BLaER1 treated with 17β-estradiol and CSF1 and Interleukin-3, amounts not matched to agents 10 nM and 100 nM (cell line): ENCODE measurements at regions not wholly inside any gene's neighbourhood (a gene's known extent, or its start where the extent isn't known, plus 50 kb on each side); places are given as distances from the start of the nearest gene placed in this dataset.
"Not testable (repeated sequence)": the region's sequence is repeated elsewhere in the genome, so short reads cannot be mapped to it uniquely, and the experiment has no call there.

ENCODE experiments used
- H3K27ac ChIP-seq, 11 experiments: shearing (Covaris generic); formaldehyde crosslinking; 2 replicates each; pipeline ENCODE4 v1.8.1; 2022
- H3K27me3 ChIP-seq, 11 experiments: shearing (Covaris generic); formaldehyde crosslinking; 2 replicates each; pipeline ENCODE4 v1.8.1; 2022
- H3K36me3 ChIP-seq, 11 experiments: shearing (Covaris generic); formaldehyde crosslinking; 2 replicates each; pipeline ENCODE4 v1.8.1; 2022
- H3K4me1 ChIP-seq, 10 experiments: shearing (Covaris generic); formaldehyde crosslinking; 2 replicates each; pipeline ENCODE4 v1.8.1; 2022
- H3K4me2 ChIP-seq, 11 experiments: shearing (Covaris generic); formaldehyde crosslinking; 2 replicates each; pipeline ENCODE4 v1.8.1; 2022
- H3K4me3 ChIP-seq, 10 experiments: shearing (Covaris generic); formaldehyde crosslinking; 2 replicates each; pipeline ENCODE4 v1.8.1; 2022
- H3K9ac ChIP-seq, 11 experiments: shearing (Covaris generic); formaldehyde crosslinking; 2 replicates each; pipeline ENCODE4 v1.8.1; 2022
- H3K9me3 ChIP-seq, 11 experiments: shearing (Covaris generic); formaldehyde crosslinking; replicated peaks in 1 of 11; 2 replicates each; pipeline ENCODE4 v1.8.1; 2022
- H4K20me1 ChIP-seq, 11 experiments: shearing (Covaris generic); formaldehyde crosslinking; 2 replicates each; pipeline ENCODE4 v1.8.1; 2022
- Cebpa-rat ChIP-seq, 11 experiments: shearing (Covaris generic); IDR thresholded peaks; 2 replicates each; pipeline ENCODE4 v1.8.1; 2022

- H3K9me3 ChIP-seq = no peaks in the 10 kb centered on the region; a peak in 1 of 22 replicates
- no peaks in the 10 kb centered on the region for H3K4me1 ChIP-seq
- H3K27ac ChIP-seq = no peak overlapping the region
- peaks cover 67 to 96% (median 91%) of the 10 kb centered on the region in 11 experiments for H3K27me3 ChIP-seq
- H3K9ac ChIP-seq = no peak overlapping the region
- TF ChIP-seq Cebpa-rat (IDR thresholded peaks at IDR 0.05) = no peak
- no peak overlapping the region for H3K4me2 ChIP-seq
- H3K4me3 ChIP-seq = no peak overlapping the region
- no peaks in the 10 kb centered on the region; a peak in 1 of 22 replicates for H4K20me1 ChIP-seq
- H3K36me3 ChIP-seq = no peaks in the 10 kb centered on the region
Observed at GRCh38 chrX:95945528-95945927, 739.1 kb upstream of the DIAPH2 start.

- Histone ChIP-seq H3K9ac (no peak overlapping the region), H3K9me3 (no peaks in the 10 kb centered on the region), H3K36me3 (no peaks in the 10 kb centered on the region), H3K4me2 (no peak overlapping the region), H3K27ac (no peak overlapping the region), H3K4me1 (no peaks in the 10 kb centered on the region), H4K20me1 (no peaks in the 10 kb centered on the region; a peak in 1 of 22 replicates), H3K27me3 (peaks cover 66 to 94% (median 87%) of the 10 kb centered on the region in 11 experiments), H3K4me3 (no peak overlapping the region)
- no peak for TF ChIP-seq Cebpa-rat (IDR thresholded peaks at IDR 0.05)
Observed at GRCh38 chrX:95949588-95949987, 735.1 kb upstream of the DIAPH2 start.

GRCh38 chrX:95950679-95951078, 734.0 kb upstream of the DIAPH2 start:
- H4K20me1 ChIP-seq = no peaks in the 10 kb centered on the region; a peak in 1 of 22 replicates
- TF ChIP-seq Cebpa-rat (IDR thresholded peaks at IDR 0.05) = no peak
- peaks cover 69 to 95% (median 87%) of the 10 kb centered on the region in 11 experiments for H3K27me3 ChIP-seq
- H3K4me1 ChIP-seq = no peaks in the 10 kb centered on the region
- no peak overlapping the region for H3K27ac ChIP-seq
- no peak overlapping the region for H3K9ac ChIP-seq
- H3K4me3 ChIP-seq = no peak overlapping the region
- H3K4me2 ChIP-seq = no peak overlapping the region
- no peaks in the 10 kb centered on the region for H3K9me3 ChIP-seq
- no peaks in the 10 kb centered on the region for H3K36me3 ChIP-seq

GRCh38 chrX:95953564-95953963, 731.1 kb upstream of the DIAPH2 start:
- peaks cover 61 to 100% (median 90%) of the 10 kb centered on the region in 11 experiments for H3K27me3 ChIP-seq
- H4K20me1 ChIP-seq = no peaks in the 10 kb centered on the region
- H3K9me3 ChIP-seq = peaks cover 9 to 19% (median 12%) of the 10 kb centered on the region in 11 experiments; a peak in 18 of 22 replicates
- no peak overlapping the region for H3K9ac ChIP-seq
- no peaks in the 10 kb centered on the region for H3K4me1 ChIP-seq
- no peaks in the 10 kb centered on the region for H3K36me3 ChIP-seq
- H3K27ac ChIP-seq = no peak overlapping the region
- H3K4me3 ChIP-seq = no peak overlapping the region
- TF ChIP-seq Cebpa-rat (IDR thresholded peaks at IDR 0.05) = no peak
- no peak overlapping the region for H3K4me2 ChIP-seq

GRCh38 chrX:95956745-95957144, 727.9 kb upstream of the DIAPH2 start:
- no peak overlapping the region for H3K9ac ChIP-seq
- H3K9me3 ChIP-seq = peaks cover 9 to 19% (median 12%) of the 10 kb centered on the region in 11 experiments; a peak in 18 of 22 replicates
- no peak overlapping the region for H3K4me2 ChIP-seq
- H4K20me1 ChIP-seq = no peaks in the 10 kb centered on the region
- no peaks in the 10 kb centered on the region for H3K36me3 ChIP-seq
- no peak overlapping the region for H3K27ac ChIP-seq
- no peak overlapping the region for H3K4me3 ChIP-seq
- peaks cover 42 to 97% (median 80%) of the 10 kb centered on the region in 11 experiments for H3K27me3 ChIP-seq
- H3K4me1 ChIP-seq = no peaks in the 10 kb centered on the region
- TF ChIP-seq Cebpa-rat (IDR thresholded peaks at IDR 0.05) = no peak

GRCh38 chrX:95973456-95974095, 711.1 kb upstream of the DIAPH2 start:
- not testable (repeated sequence) for H3K27ac ChIP-seq, H3K9ac ChIP-seq, H3K36me3 ChIP-seq, H3K4me2 ChIP-seq, H3K4me1 ChIP-seq, H3K4me3 ChIP-seq, H4K20me1 ChIP-seq
- Histone ChIP-seq H3K9me3 (peaks cover 0 to 14% (median 0%) of the 10 kb centered on the region in 11 experiments; a peak in 3 of 22 replicates), H3K27me3 (peaks cover 45 to 87% (median 73%) of the 10 kb centered on the region in 11 experiments)

GRCh38 chrX:95974096-95974470, 710.6 kb upstream of the DIAPH2 start:
- no peak overlapping the region for H3K27ac ChIP-seq
- H3K9ac ChIP-seq = no peak overlapping the region
- H3K4me1 ChIP-seq = no peaks in the 10 kb centered on the region
- TF ChIP-seq Cebpa-rat (IDR thresholded peaks at IDR 0.05) = no peak
- H3K27me3 ChIP-seq = peaks cover 48 to 87% (median 75%) of the 10 kb centered on the region in 11 experiments
- H3K4me2 ChIP-seq = no peak overlapping the region
- 0 out of 22 replicates have a peak, but pooled peaks cover 0 to 3% (median 0%) of the 10 kb centered on the region in 11 experiments for H4K20me1 ChIP-seq
- no peak overlapping the region for H3K4me3 ChIP-seq
- peaks cover 0 to 14% (median 0%) of the 10 kb centered on the region in 11 experiments; a peak in 3 of 22 replicates for H3K9me3 ChIP-seq
- H3K36me3 ChIP-seq = no peaks in the 10 kb centered on the region

- Histone ChIP-seq H3K9ac (no peak overlapping the region), H3K27ac (no peak overlapping the region), H3K4me2 (no peak overlapping the region), H3K4me3 (no peak overlapping the region), H3K9me3 (peaks cover 0 to 14% (median 0%) of the 10 kb centered on the region in 11 experiments; a peak in 4 of 22 replicates), H3K27me3 (peaks cover 48 to 95% (median 82%) of the 10 kb centered on the region in 11 experiments), H3K36me3 (no peaks in the 10 kb centered on the region), H4K20me1 (0 out of 22 replicates have a peak, but pooled peaks cover 0 to 3% (median 0%) of the 10 kb centered on the region in 11 experiments), H3K4me1 (no peaks in the 10 kb centered on the region)
- no peak for TF ChIP-seq Cebpa-rat (IDR thresholded peaks at IDR 0.05)
Observed at GRCh38 chrX:95974890-95975289, 709.8 kb upstream of the DIAPH2 start.

- H3K27ac ChIP-seq = no peak overlapping the region
Observed at GRCh38 chrX:95995583-95995982, 689.1 kb upstream of the DIAPH2 start.

GRCh38 chrX:95996294-95996693, 688.3 kb upstream of the DIAPH2 start:
- no peak overlapping the region for H3K4me2 ChIP-seq
- no peaks in the 10 kb centered on the region for H3K9me3 ChIP-seq
- H4K20me1 ChIP-seq = no peaks in the 10 kb centered on the region; a peak in 1 of 22 replicates
- H3K27me3 ChIP-seq = peaks cover 63 to 98% (median 94%) of the 10 kb centered on the region in 11 experiments
- no peaks in the 10 kb centered on the region for H3K4me1 ChIP-seq
- no peak for TF ChIP-seq Cebpa-rat (IDR thresholded peaks at IDR 0.05)
- no peak overlapping the region for H3K4me3 ChIP-seq
- no peak overlapping the region for H3K9ac ChIP-seq
- no peaks in the 10 kb centered on the region for H3K36me3 ChIP-seq
- H3K27ac ChIP-seq = no peak overlapping the region

More at GRCh38 chrX:95995583-95995982, 689.1 kb upstream of the DIAPH2 start:
- no peaks in the 10 kb centered on the region; a peak in 1 of 22 replicates for H4K20me1 ChIP-seq
- H3K27me3 ChIP-seq = peaks cover 65 to 98% (median 94%) of the 10 kb centered on the region in 11 experiments
- H3K4me2 ChIP-seq = no peak overlapping the region
- no peak for TF ChIP-seq Cebpa-rat (IDR thresholded peaks at IDR 0.05)
- no peaks in the 10 kb centered on the region for H3K9me3 ChIP-seq
- no peak overlapping the region for H3K9ac ChIP-seq
- no peaks in the 10 kb centered on the region for H3K4me1 ChIP-seq
- no peak overlapping the region for H3K4me3 ChIP-seq
- no peaks in the 10 kb centered on the region for H3K36me3 ChIP-seq
